ENCODE measurements at regions not wholly inside any gene's neighbourhood (a gene's known extent, or its start where the extent isn't known, plus 50 kb on each side); places are given as distances from the start of the nearest gene placed in this dataset.

DNA sequence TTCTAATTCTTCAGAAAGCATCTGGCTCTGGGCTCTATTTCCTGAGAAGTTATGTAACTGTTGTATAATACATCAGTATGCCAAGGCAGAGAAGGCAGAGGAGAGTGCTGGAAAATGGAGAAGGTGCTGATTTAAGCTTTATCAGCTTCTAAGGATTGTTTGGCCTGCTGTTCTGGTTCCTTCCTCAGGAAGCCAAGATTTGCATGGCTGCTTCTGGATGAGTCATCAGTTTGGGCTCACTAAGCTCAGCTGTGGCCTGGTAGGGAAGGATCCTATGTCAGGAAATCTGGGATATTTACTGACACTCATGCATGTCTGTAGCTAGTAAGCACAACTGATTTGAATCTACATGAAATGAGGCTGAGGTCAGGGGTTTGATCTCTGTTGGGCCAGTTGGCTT, 73.2 kb upstream of the ADGRL4 start:
- TF ChIP-seq, protein P1, sequence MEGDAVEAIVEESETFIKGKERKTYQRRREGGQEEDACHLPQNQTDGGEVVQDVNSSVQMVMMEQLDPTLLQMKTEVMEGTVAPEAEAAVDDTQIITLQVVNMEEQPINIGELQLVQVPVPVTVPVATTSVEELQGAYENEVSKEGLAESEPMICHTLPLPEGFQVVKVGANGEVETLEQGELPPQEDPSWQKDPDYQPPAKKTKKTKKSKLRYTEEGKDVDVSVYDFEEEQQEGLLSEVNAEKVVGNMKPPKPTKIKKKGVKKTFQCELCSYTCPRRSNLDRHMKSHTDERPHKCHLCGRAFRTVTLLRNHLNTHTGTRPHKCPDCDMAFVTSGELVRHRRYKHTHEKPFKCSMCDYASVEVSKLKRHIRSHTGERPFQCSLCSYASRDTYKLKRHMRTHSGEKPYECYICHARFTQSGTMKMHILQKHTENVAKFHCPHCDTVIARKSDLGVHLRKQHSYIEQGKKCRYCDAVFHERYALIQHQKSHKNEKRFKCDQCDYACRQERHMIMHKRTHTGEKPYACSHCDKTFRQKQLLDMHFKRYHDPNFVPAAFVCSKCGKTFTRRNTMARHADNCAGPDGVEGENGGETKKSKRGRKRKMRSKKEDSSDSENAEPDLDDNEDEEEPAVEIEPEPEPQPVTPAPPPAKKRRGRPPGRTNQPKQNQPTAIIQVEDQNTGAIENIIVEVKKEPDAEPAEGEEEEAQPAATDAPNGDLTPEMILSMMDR (IDR thresholded peaks at IDR 0.05; ENCODE audit: low read depth, low read length, missing input control): no peak
- TF ChIP-seq, protein P2, sequence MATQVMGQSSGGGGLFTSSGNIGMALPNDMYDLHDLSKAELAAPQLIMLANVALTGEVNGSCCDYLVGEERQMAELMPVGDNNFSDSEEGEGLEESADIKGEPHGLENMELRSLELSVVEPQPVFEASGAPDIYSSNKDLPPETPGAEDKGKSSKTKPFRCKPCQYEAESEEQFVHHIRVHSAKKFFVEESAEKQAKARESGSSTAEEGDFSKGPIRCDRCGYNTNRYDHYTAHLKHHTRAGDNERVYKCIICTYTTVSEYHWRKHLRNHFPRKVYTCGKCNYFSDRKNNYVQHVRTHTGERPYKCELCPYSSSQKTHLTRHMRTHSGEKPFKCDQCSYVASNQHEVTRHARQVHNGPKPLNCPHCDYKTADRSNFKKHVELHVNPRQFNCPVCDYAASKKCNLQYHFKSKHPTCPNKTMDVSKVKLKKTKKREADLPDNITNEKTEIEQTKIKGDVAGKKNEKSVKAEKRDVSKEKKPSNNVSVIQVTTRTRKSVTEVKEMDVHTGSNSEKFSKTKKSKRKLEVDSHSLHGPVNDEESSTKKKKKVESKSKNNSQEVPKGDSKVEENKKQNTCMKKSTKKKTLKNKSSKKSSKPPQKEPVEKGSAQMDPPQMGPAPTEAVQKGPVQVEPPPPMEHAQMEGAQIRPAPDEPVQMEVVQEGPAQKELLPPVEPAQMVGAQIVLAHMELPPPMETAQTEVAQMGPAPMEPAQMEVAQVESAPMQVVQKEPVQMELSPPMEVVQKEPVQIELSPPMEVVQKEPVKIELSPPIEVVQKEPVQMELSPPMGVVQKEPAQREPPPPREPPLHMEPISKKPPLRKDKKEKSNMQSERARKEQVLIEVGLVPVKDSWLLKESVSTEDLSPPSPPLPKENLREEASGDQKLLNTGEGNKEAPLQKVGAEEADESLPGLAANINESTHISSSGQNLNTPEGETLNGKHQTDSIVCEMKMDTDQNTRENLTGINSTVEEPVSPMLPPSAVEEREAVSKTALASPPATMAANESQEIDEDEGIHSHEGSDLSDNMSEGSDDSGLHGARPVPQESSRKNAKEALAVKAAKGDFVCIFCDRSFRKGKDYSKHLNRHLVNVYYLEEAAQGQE (IDR thresholded peaks at IDR 0.05): no peak
- peak in 1 of 2 donors; percentile 5 for TF ChIP-seq RAD21 (IDR thresholded peaks at IDR 0.05)
- no peak for TF ChIP-seq FOXA1 (IDR thresholded peaks at IDR 0.05)
- TF ChIP-seq, protein P3, sequence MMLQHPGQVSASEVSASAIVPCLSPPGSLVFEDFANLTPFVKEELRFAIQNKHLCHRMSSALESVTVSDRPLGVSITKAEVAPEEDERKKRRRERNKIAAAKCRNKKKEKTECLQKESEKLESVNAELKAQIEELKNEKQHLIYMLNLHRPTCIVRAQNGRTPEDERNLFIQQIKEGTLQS (IDR thresholded peaks at IDR 0.05): no peak
- no peak for TF ChIP-seq EGR1 (IDR thresholded peaks at IDR 0.05; ENCODE audit: low read depth in 2 of 2)
- no peak for TF ChIP-seq HNF4A (conservative IDR thresholded peaks at IDR 0.05)

Data from liver (tissue), 3 donors.